Activated B cell treated with CpG ODN at 0.5 μM for 24 hours (primary cell): ENCODE measurements at regions not wholly inside any gene's neighbourhood (a gene's known extent, or its start where the extent isn't known, plus 50 kb on each side); places are given as distances from the start of the nearest gene placed in this dataset.
"Not testable (repeated sequence)": the region's sequence is repeated elsewhere in the genome, so short reads cannot be mapped to it uniquely, and the experiment has no call there.

ENCODE experiments used
- ATAC-seq: fragments of 200-7000 bp; cut with Tn5 transposase; one replicate; pipeline ENCODE4 v1.10.0; 2021; ENCODE audit warnings: low read depth, mild to moderate bottlenecking, moderate library complexity
- CTCF ChIA-PET: fragments of 350-600 bp; sonication (Branson Sonifier 250); formaldehyde crosslinking; loops from one replicate; lab custom pipeline; 2021; ENCODE audit warnings: antibody characterized with exemption; lab: Charles Lee
- POLR2A ChIA-PET: fragments of 350-600 bp; sonication (Branson Sonifier 250); formaldehyde crosslinking; loops from one replicate; lab custom pipeline; 2021; ENCODE audit warnings: antibody characterized with exemption; lab: Charles Lee
- DNase-seq: peaks from one replicate; pipeline ENCODE4 v3.0.0; 2022
- H3K27ac Mint-ChIP-seq: one replicate; pipeline ENCODE4 v1.8.0; 2020; ENCODE audit warnings: mixed read lengths
- H3K27me3 Mint-ChIP-seq: one replicate; pipeline ENCODE4 v1.8.0; 2021; ENCODE audit warnings: mixed read lengths
- H3K36me3 Mint-ChIP-seq: one replicate; pipeline ENCODE4 v1.8.0; 2021; ENCODE audit warnings: low read depth, mixed read lengths
- H3K4me1 Mint-ChIP-seq: one replicate; pipeline ENCODE4 v1.8.0; 2021; ENCODE audit warnings: mixed read lengths
- H3K4me3 Mint-ChIP-seq: one replicate; pipeline ENCODE4 v1.8.0; 2020; ENCODE audit warnings: mild to moderate bottlenecking, mixed read lengths
- H3K9me3 Mint-ChIP-seq: one replicate; pipeline ENCODE4 v1.8.0; 2020; ENCODE audit warnings: mixed read lengths
- intact Hi-C: fragments of 100-400 bp; cut with micrococcal nuclease; formaldehyde crosslinking; loops from one replicate; pipeline ENCODE4 v1.15.1; 2024
- TF ChIP-seq, protein P1 (sequence below): fragments of 200-600 bp; IDR thresholded peaks from one replicate; pipeline ENCODE4 v1.8.0; 2022; ENCODE audit warnings: antibody characterized with exemption, mild to moderate bottlenecking

DNA sequence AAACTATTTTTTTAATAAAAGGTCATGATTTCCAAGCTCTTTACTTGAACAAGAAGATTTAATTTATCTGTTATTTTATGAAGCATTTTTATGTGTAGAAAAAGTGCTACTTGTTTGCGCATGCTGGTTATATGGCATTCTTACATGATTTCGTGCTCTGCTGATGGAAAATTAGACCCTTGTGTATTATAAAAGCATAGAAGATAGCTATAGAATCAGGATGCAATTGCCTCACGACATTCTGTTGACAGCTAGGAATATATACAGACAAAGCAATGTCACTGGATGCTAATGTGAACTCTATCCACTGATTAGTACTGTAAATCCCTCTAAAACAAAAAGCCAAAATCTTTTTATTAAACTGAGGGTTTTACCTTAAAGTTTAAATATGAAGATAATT lies 255.9 kb downstream of the MDFIC start:
- Mint-ChIP-seq H3K4me1 (peaks cover 10% of the 10 kb centered on the region), H3K4me3 (no peak overlapping the region), H3K9me3 (no peaks in the 10 kb centered on the region), H3K27me3 (peaks cover 8% of the 10 kb centered on the region), H3K36me3 (no peaks in the 10 kb centered on the region), H3K27ac (no peak overlapping the region)
- POLR2A ChIA-PET, result no interaction called here
- ATAC-seq (no peak), DNase-seq (no peak)
- intact Hi-C loops, result no loop called here
- TF ChIP-seq, protein P1, sequence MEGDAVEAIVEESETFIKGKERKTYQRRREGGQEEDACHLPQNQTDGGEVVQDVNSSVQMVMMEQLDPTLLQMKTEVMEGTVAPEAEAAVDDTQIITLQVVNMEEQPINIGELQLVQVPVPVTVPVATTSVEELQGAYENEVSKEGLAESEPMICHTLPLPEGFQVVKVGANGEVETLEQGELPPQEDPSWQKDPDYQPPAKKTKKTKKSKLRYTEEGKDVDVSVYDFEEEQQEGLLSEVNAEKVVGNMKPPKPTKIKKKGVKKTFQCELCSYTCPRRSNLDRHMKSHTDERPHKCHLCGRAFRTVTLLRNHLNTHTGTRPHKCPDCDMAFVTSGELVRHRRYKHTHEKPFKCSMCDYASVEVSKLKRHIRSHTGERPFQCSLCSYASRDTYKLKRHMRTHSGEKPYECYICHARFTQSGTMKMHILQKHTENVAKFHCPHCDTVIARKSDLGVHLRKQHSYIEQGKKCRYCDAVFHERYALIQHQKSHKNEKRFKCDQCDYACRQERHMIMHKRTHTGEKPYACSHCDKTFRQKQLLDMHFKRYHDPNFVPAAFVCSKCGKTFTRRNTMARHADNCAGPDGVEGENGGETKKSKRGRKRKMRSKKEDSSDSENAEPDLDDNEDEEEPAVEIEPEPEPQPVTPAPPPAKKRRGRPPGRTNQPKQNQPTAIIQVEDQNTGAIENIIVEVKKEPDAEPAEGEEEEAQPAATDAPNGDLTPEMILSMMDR, result no peak
- CTCF ChIA-PET, result no interaction called here

DNA sequence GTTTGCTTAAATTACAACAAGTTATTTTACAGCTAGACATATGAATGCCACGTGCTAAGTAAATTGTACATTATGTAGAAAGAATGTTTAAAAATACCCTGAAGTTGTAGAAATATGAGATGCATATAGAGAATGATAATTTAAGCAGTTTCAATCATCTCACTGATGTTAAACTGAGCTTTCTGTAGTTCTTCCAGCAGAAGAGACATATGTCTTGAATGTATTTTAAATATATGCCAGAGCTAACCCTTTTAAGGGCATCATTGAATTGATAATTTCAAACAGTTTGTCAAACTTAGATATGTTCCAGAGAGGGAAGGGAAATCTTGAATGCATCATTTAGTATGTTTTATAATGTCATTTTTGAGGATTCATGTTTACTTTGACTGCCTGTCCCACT lies 255.2 kb downstream of the MDFIC start:
- CTCF ChIA-PET, result no interaction called here
- Mint-ChIP-seq H3K27ac (no peak overlapping the region), H3K4me1 (peaks cover 5% of the 10 kb centered on the region), H3K36me3 (no peaks in the 10 kb centered on the region), H3K9me3 (no peaks in the 10 kb centered on the region), H3K27me3 (peaks cover 8% of the 10 kb centered on the region), H3K4me3 (no peak overlapping the region)
- intact Hi-C loops, result no loop called here
- ATAC-seq (no peak), DNase-seq (no peak)
- POLR2A ChIA-PET, result no interaction called here
- TF ChIP-seq, protein P1, result no peak

DNA sequence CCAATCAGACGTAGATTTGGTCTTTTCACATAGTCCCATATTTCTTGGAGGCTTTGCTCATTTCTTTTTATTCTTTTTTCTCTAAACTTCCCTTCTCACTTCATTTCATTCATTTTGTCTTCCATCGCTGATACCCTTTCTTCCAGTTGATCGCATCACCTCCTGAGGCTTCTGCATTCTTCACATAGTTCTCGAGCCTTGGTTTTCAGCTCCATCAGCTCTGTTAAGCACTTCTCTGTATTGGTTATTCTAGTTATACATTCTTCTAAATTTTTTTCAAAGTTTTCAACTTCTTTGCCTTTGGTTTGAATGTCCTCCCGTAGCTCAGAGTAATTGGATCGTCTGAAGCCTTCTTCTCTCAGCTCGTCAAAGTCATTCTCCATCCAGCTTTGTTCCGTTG lies 250.5 kb downstream of the MDFIC start:
- CTCF ChIA-PET, H3K27me3 Mint-ChIP-seq, ATAC-seq, intact Hi-C loops, H3K4me1 Mint-ChIP-seq, H3K27ac Mint-ChIP-seq, H3K4me3 Mint-ChIP-seq, DNase-seq, POLR2A ChIA-PET, H3K36me3 Mint-ChIP-seq, H3K9me3 Mint-ChIP-seq: not testable (repeated sequence)

DNA sequence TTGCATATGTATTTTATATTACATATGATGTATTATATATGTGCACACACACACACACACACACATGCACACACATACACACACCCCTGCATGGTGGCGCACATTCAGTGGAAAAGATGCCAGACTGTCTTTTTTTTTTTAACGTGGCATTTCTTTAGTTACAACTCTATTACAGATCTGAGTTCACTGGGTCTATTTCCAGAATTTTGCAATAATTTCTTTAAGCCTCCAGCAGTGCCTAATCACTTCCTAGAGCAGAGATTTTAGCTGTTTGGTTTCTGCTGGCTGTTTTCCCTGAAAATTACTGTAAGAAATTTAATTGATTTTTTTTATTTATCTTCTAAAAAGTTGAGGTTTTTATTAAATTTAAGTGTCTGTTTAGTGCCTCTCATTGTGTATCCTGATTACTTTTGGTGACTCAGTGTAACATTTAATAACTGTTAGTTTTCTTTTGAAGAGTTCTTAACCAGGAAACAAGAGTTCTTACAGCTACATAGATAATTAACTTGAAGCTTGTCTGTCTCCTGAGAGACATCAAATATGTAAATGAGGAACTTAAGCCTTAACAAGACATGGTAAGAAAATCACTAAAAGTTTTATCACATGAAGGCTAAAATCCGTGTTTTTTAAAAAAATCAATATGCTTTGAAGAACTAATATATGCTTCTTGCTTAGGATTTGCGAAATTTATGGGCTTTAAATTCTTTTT lies 232.0 kb downstream of the MDFIC start:
- DNase-seq, result no peak
- no peaks in the 10 kb centered on the region for H3K36me3 Mint-ChIP-seq
- H3K9me3 Mint-ChIP-seq, result no peaks in the 10 kb centered on the region
- ChIA-PET CTCF (interaction anchor here (1.0 kb wide), 1 partner anchor 289 kb away, joined by 3 read pairs; no protein-coding TSS in a partner anchor), POLR2A (no interaction called here)
- H3K4me1 Mint-ChIP-seq, result no peaks in the 10 kb centered on the region
- intact Hi-C loops, result no loop called here
- no peak overlapping the region for H3K27ac Mint-ChIP-seq
- TF ChIP-seq, protein P1, result no peak
- H3K4me3 Mint-ChIP-seq, result no peak overlapping the region
- H3K27me3 Mint-ChIP-seq, result peaks cover 2% of the 10 kb centered on the region
- ATAC-seq, result no peak

DNA sequence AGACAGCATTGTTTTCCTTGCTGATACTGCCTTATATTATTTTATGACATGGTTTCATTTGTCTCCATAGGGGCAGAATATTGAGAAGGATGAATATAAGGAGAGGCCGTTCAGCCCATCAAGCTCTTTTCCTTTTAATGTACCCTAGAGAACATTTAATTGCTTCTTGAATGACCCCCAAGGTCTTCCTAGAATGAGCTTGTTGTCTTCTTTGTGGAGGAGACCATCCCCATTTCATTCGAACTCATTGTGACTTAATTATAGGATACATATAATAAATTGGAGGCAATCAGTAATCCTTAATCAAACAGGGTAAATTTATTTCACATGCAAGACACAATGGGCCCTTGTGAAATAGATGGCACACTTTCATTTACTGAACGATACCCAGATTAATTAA lies 231.3 kb downstream of the MDFIC start:
- H3K36me3 Mint-ChIP-seq, result no peaks in the 10 kb centered on the region
- no peak overlapping the region for H3K27ac Mint-ChIP-seq
- ATAC-seq (no peak), DNase-seq (no peak)
- no peak overlapping the region for H3K4me3 Mint-ChIP-seq
- no peaks in the 10 kb centered on the region for H3K27me3 Mint-ChIP-seq
- intact Hi-C loops, result no loop called here
- no peaks in the 10 kb centered on the region for H3K9me3 Mint-ChIP-seq
- POLR2A ChIA-PET, result no interaction called here
- TF ChIP-seq, protein P1, result no peak
- H3K4me1 Mint-ChIP-seq, result no peaks in the 10 kb centered on the region
- CTCF ChIA-PET, result interaction anchor here (1.0 kb wide), 1 partner anchor 288 kb away, joined by 3 read pairs; no protein-coding TSS in a partner anchor
